Erythroblast (primary cell): ENCODE measurements at regions not wholly inside any gene's neighbourhood (a gene's known extent, or its start where the extent isn't known, plus 50 kb on each side); places are given as distances from the start of the nearest gene placed in this dataset.

Source experiments
- GATA1 ChIP-seq: IDR thresholded peaks from 2 replicates; pipeline ENCODE4 v1.6.1; 2011; ENCODE audit warnings: low read depth, mild to moderate bottlenecking, control low read depth, low read length, moderate library complexity
- POLR2A ChIP-seq: IDR thresholded peaks from 2 replicates; pipeline ENCODE4 v1.6.1; 2011; ENCODE audit warnings: mild to moderate bottlenecking, low read length

GRCh38 chr5:158080112-158080511 lies 221.2 kb upstream of the CLINT1 start:
- TF ChIP-seq POLR2A (no peak), GATA1 (no peak)
